K562 (cell line): ENCODE measurements at regions not wholly inside any gene's neighbourhood (a gene's known extent, or its start where the extent isn't known, plus 50 kb on each side); places are given as distances from the start of the nearest gene placed in this dataset.

Source experiments
- ATAC-seq: fragments of 200-7000 bp; cut with Tn5 transposase; 3 replicates; pipeline ENCODE4 v1.9.1; 2020; ENCODE audit warnings: moderate library complexity
- BruUV-seq: library from RNA; stranded (reverse); fragments of 400-500 nt; replicated peaks from 2 replicates; lab custom pipeline; 2021; lab: Mats Ljungman, UMichigan
- CTCF ChIA-PET: fragments of 300-600 bp; formaldehyde crosslinking; extraction: SDS; loops from one replicate; lab custom pipeline; 2021; ENCODE audit warnings: low intra/inter-chr PET ratio; lab: Yijun Ruan, JAX
- POLR2A ChIA-PET: fragments of 300-600, 350-650 bp; sonication (Branson Sonifier 250); formaldehyde crosslinking; extraction: SDS; loops from one replicate; lab custom pipeline; 2021; ENCODE audit warnings: antibody characterized with exemption, inconsistent platforms; lab: Yijun Ruan, JAX
- DNase-seq, 4 experiments: peaks; one replicate each; pipeline versions ENCODE4 v3.0.0 to v3.0.0-alpha.2; 2011 to 2018; ENCODE audit warnings: low spot score in 3 of 4, mixed read lengths in 3 of 4; ENCODE audit errors: extremely low read depth in 1 of 4
- FAIRE-seq: peaks from 2 replicates; lab custom pipeline; 2011; peaks lifted over from hg19 to GRCh38; lab: Jason Lieb, UNC
- H2AFZ ChIP-seq: 2 replicates; pipeline ENCODE4 v1.6.0; 2011; ENCODE audit warnings: low read depth, low read length, control low read depth, inconsistent platforms
- H3K27ac ChIP-seq: fragments of 200-600 bp; 3 replicates; pipeline ENCODE4 v1.8.0; 2011; ENCODE audit warnings: low read depth, mild to moderate bottlenecking, control low read depth, inconsistent platforms, low read length, moderate library complexity, mixed read lengths; ENCODE audit errors: extremely low read depth
- H3K27me3 ChIP-seq, 2 experiments: fragments of 300-600 bp in 1 of 2; 2 replicates in 1 of 2; 3 replicates in 1 of 2; pipeline versions ENCODE4 v1.6.0 to v1.8.0; 2011; ENCODE audit warnings: inconsistent platforms in 2 of 2, low read length in 2 of 2, mild to moderate bottlenecking in 1 of 2, mixed read lengths in 1 of 2, moderate library complexity in 1 of 2; ENCODE audit not compliant: control insufficient read depth in 2 of 2, insufficient read depth in 2 of 2
- H3K36me3 ChIP-seq: fragments of 300-600 bp; 3 replicates; pipeline ENCODE4 v1.8.0; 2011; ENCODE audit warnings: mild to moderate bottlenecking, low read length, inconsistent platforms; ENCODE audit not compliant: control insufficient read depth, insufficient read depth
- H3K4me1 ChIP-seq, 2 experiments: fragments of 200-600 bp in 1 of 2; replicated peaks in 1 of 2; 2 replicates in 1 of 2; 3 replicates in 1 of 2; pipeline versions ENCODE4 v1.5.1 to v1.8.0; 2011; ENCODE audit warnings: inconsistent platforms in 2 of 2, low read length in 2 of 2, mild to moderate bottlenecking in 1 of 2, mixed read lengths in 1 of 2, moderate library complexity in 1 of 2; ENCODE audit not compliant: control insufficient read depth in 2 of 2, insufficient read depth in 2 of 2
- H3K4me2 ChIP-seq: 2 replicates; pipeline ENCODE4 v1.6.1; 2011; ENCODE audit warnings: low read length, control low read depth, inconsistent platforms, mixed read lengths; ENCODE audit not compliant: insufficient read depth
- H3K4me3 ChIP-seq: fragments of 200-600 bp; sonication (generic), shearing (Covaris generic); 2 replicates; pipeline ENCODE4 v1.5.1; 2016; ENCODE audit warnings: control low read depth, inconsistent platforms
- H3K79me2 ChIP-seq: fragments of 200-600 bp; 3 replicates; pipeline ENCODE4 v1.8.0; 2011; ENCODE audit warnings: low read length, inconsistent platforms; ENCODE audit not compliant: control insufficient read depth, insufficient read depth
- H3K9ac ChIP-seq, 2 experiments: 2 replicates each; pipeline versions ENCODE4 v1.6.0 to v1.6.1; 2011; ENCODE audit warnings: low read depth in 2 of 2, low read length in 2 of 2, control low read depth in 1 of 2, inconsistent platforms in 1 of 2, mild to moderate bottlenecking in 1 of 2, mixed read lengths in 1 of 2; ENCODE audit not compliant: insufficient read depth in 1 of 2
- H3K9me1 ChIP-seq: one replicate; pipeline ENCODE4 v1.6.0; 2011; ENCODE audit warnings: inconsistent platforms, mild to moderate bottlenecking, low read length, moderate library complexity; ENCODE audit not compliant: control insufficient read depth, insufficient read depth
- H3K9me3 ChIP-seq: replicated peaks from 2 replicates; pipeline ENCODE4 v1.5.1; 2011; ENCODE audit warnings: low read depth, low read length, inconsistent platforms; ENCODE audit not compliant: control insufficient read depth, insufficient read depth
- H4K20me1 ChIP-seq: replicated peaks from 2 replicates; pipeline ENCODE4 v1.6.1; 2011; ENCODE audit warnings: low read length, inconsistent platforms, mixed read lengths; ENCODE audit not compliant: control insufficient read depth, insufficient read depth
- CCAR2 ChIP-seq: fragments of 200-400 bp; formaldehyde crosslinking; IDR thresholded peaks from 2 replicates; pipeline ENCODE4 v1.6.1; 2017; ENCODE audit warnings: mild to moderate bottlenecking, low read depth, low read length
- MTA3 ChIP-seq: fragments of 450-650 bp; formaldehyde crosslinking; IDR thresholded peaks from 2 replicates; pipeline ENCODE4 v1.6.1; 2017; ENCODE audit warnings: mild to moderate bottlenecking, borderline replicate concordance
- MYBL2 ChIP-seq, 2 experiments: fragments of 450-650 bp in 1 of 2; sonication (generic) in 1 of 2; formaldehyde crosslinking in 1 of 2; IDR thresholded peaks; 2 replicates each; pipeline versions ENCODE4 v1.6.1 to v1.8.1; 2017 to 2022; ENCODE audit warnings: borderline replicate concordance in 1 of 2, inconsistent platforms in 1 of 2, low read depth in 1 of 2, mild to moderate bottlenecking in 1 of 2, missing genetic modification reagents in 1 of 2, moderate library complexity in 1 of 2
- PHF8 ChIP-seq: fragments of 200-600 bp; sonication (generic); IDR thresholded peaks from 2 replicates; pipeline ENCODE4 v1.6.1; 2012; ENCODE audit warnings: mixed run types, mild to moderate bottlenecking, inconsistent platforms, low read length, moderate library complexity, borderline replicate concordance
- PML ChIP-seq: IDR thresholded peaks from 2 replicates; pipeline ENCODE4 v1.6.1; 2012; ENCODE audit warnings: low read length, inconsistent platforms
- PYGO2 ChIP-seq: fragments of 450-650 bp; IDR thresholded peaks from 2 replicates; pipeline ENCODE4 v1.6.1; 2016; ENCODE audit warnings: mild to moderate bottlenecking, missing genetic modification characterization, moderate library complexity, missing compliant biosample characterization
- SMARCC2 ChIP-seq: fragments of 450-650 bp; IDR thresholded peaks from 2 replicates; pipeline ENCODE4 v1.6.1; 2017; ENCODE audit warnings: antibody characterized with exemption, moderate library complexity, mild to moderate bottlenecking, low read depth
- SOX6 ChIP-seq: fragments of 450-650 bp; IDR thresholded peaks from 2 replicates; pipeline ENCODE4 v1.6.1; 2014; ENCODE audit warnings: mild to moderate bottlenecking
- ZNF175 ChIP-seq: fragments of 200-800 bp; sonication (Bioruptor generic); IDR thresholded peaks from 2 replicates; pipeline ENCODE4 v1.6.1; 2016; ENCODE audit warnings: low read depth, mild to moderate bottlenecking, missing genetic modification characterization, missing compliant biosample characterization
- WGBS: fragments of 100-300 bp; shearing (Covaris generic); methylation state at CpG from one replicate; pipeline ENCODE4 v1.1.6; 2016; ENCODE audit warnings: low coverage, mixed read lengths; ENCODE audit not compliant: insufficient coverage; ENCODE audit errors: missing lambda C conversion rate; 5-methylcytosine and 5-hydroxymethylcytosine counted together
- in situ Hi-C: fragments of 300-500 bp; cut with MboI; formaldehyde crosslinking; loops from 4 replicates; pipeline ENCODE4 v1.15.0; 2018; ENCODE audit warnings: inconsistent platforms, mixed read lengths
- intact Hi-C: fragments of 100-400 bp; cut with micrococcal nuclease; formaldehyde crosslinking; loops from 2 replicates; pipeline ENCODE4 v1.14.2; 2022
- TF ChIP-seq, protein P1 (sequence below): fragments of 250-450 bp; sonication (Bioruptor Pico); IDR thresholded peaks from 2 replicates; pipeline ENCODE4 v1.5.0; 2022; ENCODE audit warnings: mild to moderate bottlenecking
- TF ChIP-seq, protein P2 (sequence below): fragments of 250-450 bp; sonication (Bioruptor Pico); IDR thresholded peaks from 2 replicates; pipeline ENCODE4 v1.8.0; 2021; ENCODE audit warnings: moderate library complexity, mild to moderate bottlenecking, inconsistent platforms

DNA sequence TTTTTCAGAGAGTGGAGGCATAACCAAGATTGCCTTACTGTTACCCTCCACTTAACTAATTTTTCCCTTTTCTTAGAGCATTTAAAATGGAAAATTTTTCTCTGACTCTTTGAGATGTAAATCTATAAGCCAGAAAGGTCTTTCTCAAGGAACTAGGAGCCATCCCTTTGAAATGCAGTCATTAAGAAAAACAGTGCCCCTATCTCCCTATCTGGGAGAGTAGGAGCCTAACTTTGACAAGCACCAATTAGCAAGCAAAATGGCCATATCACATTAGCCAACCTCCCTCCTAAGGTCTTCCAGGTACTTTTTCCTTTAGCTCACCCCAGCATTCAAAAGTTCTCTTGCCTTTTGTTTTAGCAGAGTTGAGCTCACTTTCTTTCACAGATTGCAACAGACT lies 570.5 kb downstream of the EPHA7 start:
- Histone ChIP-seq H3K27ac (no peak overlapping the region), H3K9me1 (no peaks in the 10 kb centered on the region), H3K36me3 (no peaks in the 10 kb centered on the region), H2AFZ (no peak overlapping the region), H3K27me3 (no peaks in the 10 kb centered on the region), H3K9ac (no peak overlapping the region), H3K4me3 (no peak overlapping the region), H3K9me3 (no peaks in the 10 kb centered on the region), H3K4me1 (no peaks in the 10 kb centered on the region), H4K20me1 (no peaks in the 10 kb centered on the region), H3K4me2 (no peak overlapping the region), H3K79me2 (no peaks in the 10 kb centered on the region)
- no peak for TF ChIP-seq PYGO2 (tag)
- no peak for TF ChIP-seq SMARCC2
- TF ChIP-seq, protein P1, sequence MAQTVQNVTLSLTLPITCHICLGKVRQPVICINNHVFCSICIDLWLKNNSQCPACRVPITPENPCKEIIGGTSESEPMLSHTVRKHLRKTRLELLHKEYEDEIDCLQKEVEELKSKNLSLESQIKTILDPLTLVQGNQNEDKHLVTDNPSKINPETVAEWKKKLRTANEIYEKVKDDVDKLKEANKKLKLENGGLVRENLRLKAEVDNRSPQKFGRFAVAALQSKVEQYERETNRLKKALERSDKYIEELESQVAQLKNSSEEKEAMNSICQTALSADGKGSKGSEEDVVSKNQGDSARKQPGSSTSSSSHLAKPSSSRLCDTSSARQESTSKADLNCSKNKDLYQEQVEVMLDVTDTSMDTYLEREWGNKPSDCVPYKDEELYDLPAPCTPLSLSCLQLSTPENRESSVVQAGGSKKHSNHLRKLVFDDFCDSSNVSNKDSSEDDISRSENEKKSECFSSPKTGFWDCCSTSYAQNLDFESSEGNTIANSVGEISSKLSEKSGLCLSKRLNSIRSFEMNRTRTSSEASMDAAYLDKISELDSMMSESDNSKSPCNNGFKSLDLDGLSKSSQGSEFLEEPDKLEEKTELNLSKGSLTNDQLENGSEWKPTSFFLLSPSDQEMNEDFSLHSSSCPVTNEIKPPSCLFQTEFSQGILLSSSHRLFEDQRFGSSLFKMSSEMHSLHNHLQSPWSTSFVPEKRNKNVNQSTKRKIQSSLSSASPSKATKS (CRISPR knock-in tag) = no peak
- no peak for TF ChIP-seq SOX6
- no peak for TF ChIP-seq PML
- intact Hi-C loops (no loop called here), in situ Hi-C loops (no loop called here)
- BruUV-seq = no TSS peak
- no peak for FAIRE-seq
- ATAC-seq = no peak
- ChIA-PET CTCF (no interaction called here), POLR2A (no interaction called here)
- DNase-seq = no peak

DNA sequence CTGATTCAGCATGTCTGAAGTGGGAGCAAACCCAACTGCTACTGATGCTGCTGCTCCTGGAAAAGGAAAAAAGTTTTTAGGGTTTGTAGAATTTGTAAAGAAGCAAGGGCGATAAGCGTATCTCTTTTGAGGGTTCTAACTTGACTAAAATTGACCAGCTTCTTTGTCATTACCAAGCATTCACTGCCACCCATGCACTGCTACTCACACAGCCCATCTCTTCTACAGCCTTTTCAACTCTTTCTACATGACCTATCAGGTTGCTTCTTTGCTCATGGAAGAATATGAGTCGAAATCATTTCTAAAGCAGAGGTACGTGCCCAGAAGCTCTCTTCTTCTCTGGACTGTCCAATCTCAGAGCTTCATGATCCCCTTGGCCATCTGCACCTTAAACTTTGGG lies 570.9 kb downstream of the EPHA7 start:
- ChIA-PET POLR2A (no interaction called here), CTCF (no interaction called here)
- ATAC-seq (no peak), DNase-seq (no peak), FAIRE-seq (no peak)
- no peaks in the 10 kb centered on the region for H3K27me3 ChIP-seq
- no peak overlapping the region for H3K4me2 ChIP-seq
- intact Hi-C loops = no loop called here
- no peaks in the 10 kb centered on the region for H3K36me3 ChIP-seq
- BruUV-seq = no TSS peak
- TF ChIP-seq ZNF175 (no peak), MTA3 (no peak), PHF8 (no peak), CCAR2 (no peak), MYBL2 (IDR thresholded peaks at IDR 0.05; ENCODE audit: low read depth) (no peak), MYBL2 (CRISPR knock-in tag; IDR thresholded peaks at IDR 0.05; ENCODE audit: borderline replicate concordance) (no peak)
- TF ChIP-seq, protein P2, sequence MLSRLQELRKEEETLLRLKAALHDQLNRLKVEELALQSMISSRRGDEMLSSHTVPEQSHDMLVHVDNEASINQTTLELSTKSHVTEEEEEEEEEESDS = no peak
- no peaks in the 10 kb centered on the region for H4K20me1 ChIP-seq
- H3K79me2 ChIP-seq = no peaks in the 10 kb centered on the region
- H3K9me3 ChIP-seq = no peaks in the 10 kb centered on the region
- in situ Hi-C loops = no loop called here
- no peak overlapping the region for H3K4me3 ChIP-seq
- H3K4me1 ChIP-seq = no peaks in the 10 kb centered on the region
- no peaks in the 10 kb centered on the region for H3K9me1 ChIP-seq
- 0% methylated on average over 4 of the region's 4 CpGs for WGBS
- no peak overlapping the region for H2AFZ ChIP-seq
- H3K9ac ChIP-seq = no peak overlapping the region
- no peak overlapping the region for H3K27ac ChIP-seq
